ENCODE measurements at regions not wholly inside any gene's neighbourhood (a gene's known extent, or its start where the extent isn't known, plus 50 kb on each side); places are given as distances from the start of the nearest gene placed in this dataset.

DNA sequence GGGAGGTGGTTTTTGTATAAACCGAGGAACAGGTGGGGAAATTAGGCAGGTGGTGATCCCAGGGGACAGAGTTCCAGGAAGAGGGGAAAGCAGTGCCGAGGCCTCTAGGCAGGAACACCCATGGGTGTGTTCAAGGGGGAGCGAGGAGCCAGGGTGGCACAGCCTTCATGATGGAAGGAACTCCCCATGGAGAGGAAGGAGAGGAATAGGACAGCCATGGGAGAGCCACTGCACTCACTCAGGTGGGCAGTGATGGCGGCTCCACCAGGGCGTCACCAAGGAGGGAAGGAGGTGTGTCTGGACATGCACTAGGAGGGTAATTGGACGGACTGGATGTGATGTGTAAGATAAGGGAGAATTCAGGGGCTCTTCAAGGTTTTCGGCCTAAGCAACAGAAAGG lies 98.2 kb downstream of the THBS2 start:
- Histone ChIP-seq H3K27ac (no peak overlapping the region), H3K4me3 (no peak overlapping the region), H3K27me3 (replicated peaks; ENCODE audit: insufficient read depth) (no peaks in the 10 kb centered on the region), H3K36me3 (no peaks in the 10 kb centered on the region), H3K4me1 (ENCODE audit: control insufficient read depth in 1 of 2, low read depth in 2 of 2) (peaks cover 16 to 36% of the 10 kb centered on the region in 2 donors), H3K9me3 (no peaks in the 10 kb centered on the region)
- DNase-seq (ENCODE audit: low spot score) (no peak), ATAC-seq (ENCODE audit: insufficient number of reproducible peaks, low FRiP score, low read depth) (no peak)
- TF ChIP-seq, protein P1, sequence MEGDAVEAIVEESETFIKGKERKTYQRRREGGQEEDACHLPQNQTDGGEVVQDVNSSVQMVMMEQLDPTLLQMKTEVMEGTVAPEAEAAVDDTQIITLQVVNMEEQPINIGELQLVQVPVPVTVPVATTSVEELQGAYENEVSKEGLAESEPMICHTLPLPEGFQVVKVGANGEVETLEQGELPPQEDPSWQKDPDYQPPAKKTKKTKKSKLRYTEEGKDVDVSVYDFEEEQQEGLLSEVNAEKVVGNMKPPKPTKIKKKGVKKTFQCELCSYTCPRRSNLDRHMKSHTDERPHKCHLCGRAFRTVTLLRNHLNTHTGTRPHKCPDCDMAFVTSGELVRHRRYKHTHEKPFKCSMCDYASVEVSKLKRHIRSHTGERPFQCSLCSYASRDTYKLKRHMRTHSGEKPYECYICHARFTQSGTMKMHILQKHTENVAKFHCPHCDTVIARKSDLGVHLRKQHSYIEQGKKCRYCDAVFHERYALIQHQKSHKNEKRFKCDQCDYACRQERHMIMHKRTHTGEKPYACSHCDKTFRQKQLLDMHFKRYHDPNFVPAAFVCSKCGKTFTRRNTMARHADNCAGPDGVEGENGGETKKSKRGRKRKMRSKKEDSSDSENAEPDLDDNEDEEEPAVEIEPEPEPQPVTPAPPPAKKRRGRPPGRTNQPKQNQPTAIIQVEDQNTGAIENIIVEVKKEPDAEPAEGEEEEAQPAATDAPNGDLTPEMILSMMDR (IDR thresholded peaks at IDR 0.05): no peak

- Histone ChIP-seq H3K27me3 (replicated peaks; ENCODE audit: insufficient read depth) (no peaks in the 10 kb centered on the region), H3K9me3 (peaks cover 3% of the 10 kb centered on the region), H3K36me3 (no peaks in the 10 kb centered on the region), H3K4me3 (no peak overlapping the region), H3K27ac (no peak overlapping the region), H3K4me1 (ENCODE audit: control insufficient read depth in 1 of 2, low read depth in 2 of 2) (peaks cover 11 to 20% of the 10 kb centered on the region in 2 donors)
- TF ChIP-seq, protein P1 (IDR thresholded peaks at IDR 0.05): no peak
- no peak for ATAC-seq (ENCODE audit: insufficient number of reproducible peaks, low FRiP score, low read depth)
- DNase-seq (ENCODE audit: low spot score): no peak
These were observed 100.2 kb downstream of the THBS2 start for GRCh38 chr6:169153401-169153800.

GRCh38 chr6:169146521-169146920 lies 107.1 kb downstream of the THBS2 start:
- Histone ChIP-seq H3K9me3 (peaks cover 3% of the 10 kb centered on the region), H3K27ac (no peak overlapping the region), H3K27me3 (replicated peaks; ENCODE audit: insufficient read depth) (no peaks in the 10 kb centered on the region), H3K4me3 (no peak overlapping the region), H3K36me3 (no peaks in the 10 kb centered on the region), H3K4me1 (ENCODE audit: control insufficient read depth in 1 of 2, low read depth in 2 of 2) (peaks cover 10 to 15% of the 10 kb centered on the region in 2 donors)
- TF ChIP-seq, protein P1 (IDR thresholded peaks at IDR 0.05): no peak
- DNase-seq (ENCODE audit: low spot score) (no peak), ATAC-seq (ENCODE audit: insufficient number of reproducible peaks, low FRiP score, low read depth) (no peak)

DNA sequence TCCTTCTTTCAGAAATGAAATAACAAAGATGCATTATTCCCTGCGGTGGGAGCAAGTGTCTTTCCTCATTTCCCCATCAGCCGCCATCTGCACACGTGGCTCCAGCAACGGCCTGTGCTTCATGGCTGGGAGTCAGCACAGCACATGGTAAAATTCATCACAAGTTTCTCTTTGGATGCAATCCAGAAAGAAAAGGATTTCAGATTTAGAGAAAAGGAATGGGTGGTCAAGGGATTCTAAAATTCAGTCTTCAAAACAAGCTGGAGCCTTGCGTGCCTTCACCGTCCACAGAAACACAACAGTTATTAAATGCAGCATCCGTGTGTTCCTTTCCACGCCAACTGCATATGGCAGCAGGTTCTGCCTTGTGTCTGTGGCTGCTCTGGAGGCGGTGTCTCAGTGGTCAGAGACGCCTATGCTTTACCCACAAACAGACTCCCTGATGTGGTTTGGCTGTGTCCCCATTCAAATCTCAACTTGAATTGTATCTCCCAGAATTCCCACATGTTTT lies 107.6 kb downstream of the THBS2 start:
- H3K4me3 ChIP-seq: no peak overlapping the region
- H3K9me3 ChIP-seq: peaks cover 3% of the 10 kb centered on the region
- H3K27me3 ChIP-seq (replicated peaks; ENCODE audit: insufficient read depth): no peaks in the 10 kb centered on the region
- H3K4me1 ChIP-seq (ENCODE audit: control insufficient read depth in 1 of 2, low read depth in 2 of 2): peaks cover 14 to 20% of the 10 kb centered on the region in 2 donors
- H3K36me3 ChIP-seq: no peaks in the 10 kb centered on the region
- DNase-seq (ENCODE audit: low spot score) (no peak), ATAC-seq (ENCODE audit: insufficient number of reproducible peaks, low FRiP score, low read depth) (no peak)
- no peak overlapping the region for H3K27ac ChIP-seq
- TF ChIP-seq, protein P1 (IDR thresholded peaks at IDR 0.05): no peak

- TF ChIP-seq, protein P1 (IDR thresholded peaks at IDR 0.05): no peak
- H3K4me1 ChIP-seq (ENCODE audit: control insufficient read depth in 1 of 2, low read depth in 2 of 2): peaks cover 17 to 25% of the 10 kb centered on the region in 2 donors
- H3K4me3 ChIP-seq: no peak overlapping the region
- no peaks in the 10 kb centered on the region for H3K27me3 ChIP-seq (replicated peaks; ENCODE audit: insufficient read depth)
- no peak overlapping the region for H3K27ac ChIP-seq
- H3K9me3 ChIP-seq: peaks cover 3% of the 10 kb centered on the region
- H3K36me3 ChIP-seq: no peaks in the 10 kb centered on the region
- no peak for DNase-seq (ENCODE audit: low spot score)
- ATAC-seq (ENCODE audit: insufficient number of reproducible peaks, low FRiP score, low read depth): no peak
These were observed 108.2 kb downstream of the THBS2 start for GRCh38 chr6:169145496-169145895.

All from thoracic aorta (tissue), 2 donors.